NT2/D1 (cell line): ENCODE measurements at regions not wholly inside any gene's neighbourhood (a gene's known extent, or its start where the extent isn't known, plus 50 kb on each side); places are given as distances from the start of the nearest gene placed in this dataset.

Experiments used
- DNase-seq: peaks from one replicate; pipeline ENCODE4 v3.0.0-alpha.2; 2011; ENCODE audit warnings: low read depth, low spot score
- H3K27me3 ChIP-seq: 2 replicates; pipeline ENCODE4 v1.6.0; 2011; ENCODE audit warnings: mild to moderate bottlenecking; ENCODE audit not compliant: insufficient read length, insufficient read depth
- H3K36me3 ChIP-seq: 2 replicates; pipeline ENCODE4 v1.6.1; 2011; ENCODE audit warnings: mild to moderate bottlenecking, low read length, mixed read lengths; ENCODE audit not compliant: insufficient read depth, insufficient read length
- H3K4me1 ChIP-seq: 2 replicates; pipeline ENCODE4 v1.5.1; 2011; ENCODE audit not compliant: insufficient read depth, insufficient read length
- H3K4me3 ChIP-seq: 2 replicates; pipeline ENCODE4 v1.5.1; 2011; ENCODE audit warnings: low read depth; ENCODE audit not compliant: insufficient read length
- H3K9ac ChIP-seq: 2 replicates; pipeline ENCODE4 v1.6.0; 2011; ENCODE audit warnings: low read depth; ENCODE audit not compliant: insufficient read length
- H3K9me3 ChIP-seq: 2 replicates; pipeline ENCODE4 v1.5.1; 2011; ENCODE audit warnings: mild to moderate bottlenecking, low read length; ENCODE audit not compliant: insufficient read depth
- SUZ12 ChIP-seq: IDR thresholded peaks from 2 replicates; pipeline ENCODE4 v1.6.1; 2011; ENCODE audit not compliant: insufficient read length, insufficient read depth; ENCODE audit errors: extremely low read depth
- YY1 ChIP-seq: IDR thresholded peaks from 2 replicates; pipeline ENCODE4 v1.6.1; 2011; ENCODE audit not compliant: insufficient read length, insufficient read depth
- ZNF274 ChIP-seq: IDR thresholded peaks from 2 replicates; pipeline ENCODE4 v1.6.1; 2011; ENCODE audit warnings: mild to moderate bottlenecking, low read depth, low read length

- TF ChIP-seq ZNF274 (no peak), YY1 (no peak), SUZ12 (no peak)
- H3K27me3 ChIP-seq = no peaks in the 10 kb centered on the region
- no peaks in the 10 kb centered on the region for H3K4me1 ChIP-seq
- no peak overlapping the region for H3K4me3 ChIP-seq
- no peak for DNase-seq
- no peak overlapping the region for H3K9ac ChIP-seq
- no peaks in the 10 kb centered on the region for H3K36me3 ChIP-seq
- H3K9me3 ChIP-seq = no peaks in the 10 kb centered on the region
Measured at GRCh38 chr16:60510941-60511340, 1525.3 kb downstream of the CDH8 start.

- H3K36me3 ChIP-seq = no peaks in the 10 kb centered on the region
- no peak for TF ChIP-seq ZNF274
- no peak for TF ChIP-seq YY1
- TF ChIP-seq SUZ12 = no peak
- no peak overlapping the region for H3K9ac ChIP-seq
- no peaks in the 10 kb centered on the region for H3K9me3 ChIP-seq
- H3K4me1 ChIP-seq = no peaks in the 10 kb centered on the region
- H3K4me3 ChIP-seq = no peak overlapping the region
- no peaks in the 10 kb centered on the region for H3K27me3 ChIP-seq
- no peak for DNase-seq
Measured at GRCh38 chr16:60510208-60510607, 1526.0 kb downstream of the CDH8 start.

- Histone ChIP-seq H3K4me1 (no peaks in the 10 kb centered on the region), H3K4me3 (no peak overlapping the region), H3K9ac (no peak overlapping the region), H3K27me3 (no peaks in the 10 kb centered on the region), H3K36me3 (no peaks in the 10 kb centered on the region), H3K9me3 (no peaks in the 10 kb centered on the region)
- no peak for TF ChIP-seq SUZ12
- no peak for TF ChIP-seq ZNF274
- no peak for TF ChIP-seq YY1
- no peak for DNase-seq
Measured at GRCh38 chr16:60491273-60491672, 1545.0 kb downstream of the CDH8 start.

- no peaks in the 10 kb centered on the region for H3K36me3 ChIP-seq
- H3K4me1 ChIP-seq = no peaks in the 10 kb centered on the region
- no peak overlapping the region for H3K9ac ChIP-seq
- no peaks in the 10 kb centered on the region for H3K9me3 ChIP-seq
- no peak overlapping the region for H3K4me3 ChIP-seq
- no peak for DNase-seq
- H3K27me3 ChIP-seq = no peaks in the 10 kb centered on the region
- TF ChIP-seq YY1 (no peak), ZNF274 (no peak), SUZ12 (no peak)
Measured at GRCh38 chr16:60485872-60486489, 1550.3 kb downstream of the CDH8 start.

- TF ChIP-seq ZNF274 = no peak
- TF ChIP-seq SUZ12 = no peak
- TF ChIP-seq YY1 = no peak
- no peaks in the 10 kb centered on the region for H3K4me1 ChIP-seq
- no peak overlapping the region for H3K9ac ChIP-seq
- no peaks in the 10 kb centered on the region for H3K9me3 ChIP-seq
- no peak for DNase-seq
- no peak overlapping the region for H3K4me3 ChIP-seq
- no peaks in the 10 kb centered on the region for H3K36me3 ChIP-seq
- H3K27me3 ChIP-seq = no peaks in the 10 kb centered on the region
Measured at GRCh38 chr16:60484901-60485300, 1551.3 kb downstream of the CDH8 start.

- no peak for TF ChIP-seq YY1
- no peak for TF ChIP-seq ZNF274
- no peak for TF ChIP-seq SUZ12
- H3K9me3 ChIP-seq = no peaks in the 10 kb centered on the region
- H3K9ac ChIP-seq = no peak overlapping the region
- no peak overlapping the region for H3K4me3 ChIP-seq
- no peaks in the 10 kb centered on the region for H3K4me1 ChIP-seq
- H3K27me3 ChIP-seq = no peaks in the 10 kb centered on the region
- DNase-seq = no peak
- no peaks in the 10 kb centered on the region for H3K36me3 ChIP-seq
Measured at GRCh38 chr16:60481591-60481990, 1554.6 kb downstream of the CDH8 start.

- no peak for DNase-seq
- H3K9ac ChIP-seq = no peak overlapping the region
- H3K9me3 ChIP-seq = no peaks in the 10 kb centered on the region
- H3K4me1 ChIP-seq = no peaks in the 10 kb centered on the region
- no peaks in the 10 kb centered on the region for H3K27me3 ChIP-seq
- no peaks in the 10 kb centered on the region for H3K36me3 ChIP-seq
- TF ChIP-seq ZNF274 (no peak), YY1 (no peak), SUZ12 (no peak)
- H3K4me3 ChIP-seq = no peak overlapping the region
Measured at GRCh38 chr16:60478810-60479209, 1557.4 kb downstream of the CDH8 start.

GRCh38 chr16:60463986-60464385, 1572.3 kb downstream of the CDH8 start:
- Histone ChIP-seq H3K9ac (no peak overlapping the region), H3K27me3 (no peaks in the 10 kb centered on the region), H3K36me3 (no peaks in the 10 kb centered on the region), H3K9me3 (no peaks in the 10 kb centered on the region), H3K4me3 (no peak overlapping the region), H3K4me1 (no peaks in the 10 kb centered on the region)
- no peak for DNase-seq
- no peak for TF ChIP-seq ZNF274
